Retinal pigment epithelial cell (primary cell): ENCODE measurements at regions not wholly inside any gene's neighbourhood (a gene's known extent, or its start where the extent isn't known, plus 50 kb on each side); places are given as distances from the start of the nearest gene placed in this dataset.

Source experiments
- DNase-seq: peaks from one replicate; pipeline ENCODE4 v3.0.0-alpha.2; 2010; ENCODE audit warnings: low read depth
- H3K4me3 ChIP-seq: 2 replicates; pipeline ENCODE4 v1.5.1; 2011; ENCODE audit warnings: mild to moderate bottlenecking, low read length, control low read depth, moderate library complexity
- TF ChIP-seq, protein P1 (sequence below): conservative IDR thresholded peaks from 2 replicates; pipeline ENCODE4 v1.5.1; 2011; ENCODE audit warnings: low read depth, low read length, control low read depth, inconsistent platforms

DNA sequence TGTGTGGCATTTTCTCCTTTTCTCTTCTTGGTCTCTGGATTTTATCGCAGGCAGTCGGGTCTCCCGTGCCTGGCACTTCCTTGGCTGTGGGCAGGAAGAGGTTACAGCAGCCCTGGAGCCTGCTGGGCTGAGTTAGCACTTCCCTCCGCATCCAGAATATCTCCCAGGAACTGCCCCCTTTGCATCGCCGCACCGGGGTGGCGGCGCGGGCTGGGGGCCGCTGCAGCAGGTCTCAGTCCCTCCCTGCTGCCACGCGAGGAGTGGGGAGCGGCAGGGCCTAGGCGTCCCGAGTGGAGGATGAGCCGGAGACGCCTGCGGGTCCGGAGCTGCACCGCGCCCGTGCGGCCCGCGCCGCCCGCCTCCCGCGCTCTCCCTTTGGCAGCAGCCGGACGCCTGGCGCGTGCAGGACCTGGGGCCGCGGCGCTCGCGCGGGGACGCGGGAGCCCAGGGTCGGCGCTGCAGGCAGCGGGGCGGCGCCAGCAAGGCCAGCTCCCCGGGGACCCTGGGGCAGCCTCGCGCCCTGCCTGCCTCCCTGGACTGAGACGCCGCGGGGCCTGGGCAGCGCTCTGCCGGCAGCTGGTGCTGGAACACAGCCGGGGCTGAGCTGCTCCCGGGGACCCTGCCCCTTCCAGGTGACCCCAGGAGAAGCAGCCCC, 192.8 kb downstream of the PRDM2 start:
- TF ChIP-seq, protein P1, sequence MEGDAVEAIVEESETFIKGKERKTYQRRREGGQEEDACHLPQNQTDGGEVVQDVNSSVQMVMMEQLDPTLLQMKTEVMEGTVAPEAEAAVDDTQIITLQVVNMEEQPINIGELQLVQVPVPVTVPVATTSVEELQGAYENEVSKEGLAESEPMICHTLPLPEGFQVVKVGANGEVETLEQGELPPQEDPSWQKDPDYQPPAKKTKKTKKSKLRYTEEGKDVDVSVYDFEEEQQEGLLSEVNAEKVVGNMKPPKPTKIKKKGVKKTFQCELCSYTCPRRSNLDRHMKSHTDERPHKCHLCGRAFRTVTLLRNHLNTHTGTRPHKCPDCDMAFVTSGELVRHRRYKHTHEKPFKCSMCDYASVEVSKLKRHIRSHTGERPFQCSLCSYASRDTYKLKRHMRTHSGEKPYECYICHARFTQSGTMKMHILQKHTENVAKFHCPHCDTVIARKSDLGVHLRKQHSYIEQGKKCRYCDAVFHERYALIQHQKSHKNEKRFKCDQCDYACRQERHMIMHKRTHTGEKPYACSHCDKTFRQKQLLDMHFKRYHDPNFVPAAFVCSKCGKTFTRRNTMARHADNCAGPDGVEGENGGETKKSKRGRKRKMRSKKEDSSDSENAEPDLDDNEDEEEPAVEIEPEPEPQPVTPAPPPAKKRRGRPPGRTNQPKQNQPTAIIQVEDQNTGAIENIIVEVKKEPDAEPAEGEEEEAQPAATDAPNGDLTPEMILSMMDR = no peak
- H3K4me3 ChIP-seq = peak overlapping the region; percentile 33
- DNase-seq = no peak

DNA sequence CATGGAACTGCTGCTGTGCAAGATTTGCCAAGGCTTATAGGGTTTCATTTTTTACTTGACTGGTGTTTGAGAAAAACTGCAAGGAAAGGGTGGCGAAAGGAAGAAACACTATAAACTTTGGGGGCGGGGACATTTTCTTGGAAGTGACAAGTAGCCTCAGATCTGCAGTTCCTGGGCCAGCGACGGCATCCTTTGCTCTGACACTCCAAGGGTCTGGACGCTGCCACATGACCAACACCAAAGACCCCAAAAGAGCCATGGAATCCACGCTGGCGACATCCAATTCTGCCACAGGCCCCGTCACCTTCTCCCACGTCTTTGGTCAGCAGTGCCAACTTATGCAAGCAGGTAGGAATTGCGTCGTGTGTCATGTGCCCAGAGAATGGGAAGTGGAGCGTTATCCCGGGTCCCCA, 193.4 kb downstream of the PRDM2 start:
- no peak for DNase-seq
- TF ChIP-seq, protein P1 = no peak
- H3K4me3 ChIP-seq = no peak overlapping the region

DNA sequence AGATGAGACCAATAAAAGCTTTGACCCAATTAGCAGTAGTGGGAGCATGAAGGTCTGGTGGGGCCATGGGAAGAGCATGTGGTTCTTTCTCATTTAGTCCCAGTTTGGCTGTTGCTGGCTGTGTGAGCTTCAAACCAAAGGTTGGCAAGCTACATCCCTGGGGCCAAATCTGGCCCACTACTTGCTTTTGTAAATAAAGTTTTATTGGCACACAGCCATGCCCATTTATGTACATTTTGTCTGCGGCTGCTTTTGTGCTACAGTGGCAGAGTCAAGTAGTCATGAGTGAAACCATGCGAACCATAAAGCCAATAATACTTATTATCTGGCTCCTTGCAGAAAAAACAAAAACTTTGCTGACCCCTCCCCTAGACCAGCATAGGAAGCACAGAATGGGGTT, 196.9 kb downstream of the PRDM2 start:
- TF ChIP-seq, protein P1 = no peak
- no peak overlapping the region for H3K4me3 ChIP-seq
- no peak for DNase-seq

DNA sequence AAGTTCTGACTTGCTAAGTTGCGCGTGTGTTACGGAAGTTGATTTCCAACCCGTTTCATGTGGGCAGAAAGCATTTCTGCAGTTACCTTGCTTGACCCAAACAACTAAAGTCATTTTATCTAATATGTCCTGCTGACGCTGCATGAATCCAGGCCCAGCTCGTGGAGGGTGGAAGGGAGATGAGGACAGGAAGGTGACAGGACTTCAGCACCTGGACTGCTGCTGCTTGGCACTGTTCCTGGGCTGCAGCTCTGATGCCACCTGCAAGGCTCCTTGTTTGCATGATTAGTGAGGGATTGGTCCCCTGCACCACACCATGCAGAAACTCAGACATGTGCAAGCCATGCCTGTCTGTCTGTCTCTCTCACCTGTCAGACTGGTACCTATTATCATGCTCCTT, 198.4 kb downstream of the PRDM2 start:
- TF ChIP-seq, protein P1 = no peak
- no peak for DNase-seq
- no peak overlapping the region for H3K4me3 ChIP-seq

DNA sequence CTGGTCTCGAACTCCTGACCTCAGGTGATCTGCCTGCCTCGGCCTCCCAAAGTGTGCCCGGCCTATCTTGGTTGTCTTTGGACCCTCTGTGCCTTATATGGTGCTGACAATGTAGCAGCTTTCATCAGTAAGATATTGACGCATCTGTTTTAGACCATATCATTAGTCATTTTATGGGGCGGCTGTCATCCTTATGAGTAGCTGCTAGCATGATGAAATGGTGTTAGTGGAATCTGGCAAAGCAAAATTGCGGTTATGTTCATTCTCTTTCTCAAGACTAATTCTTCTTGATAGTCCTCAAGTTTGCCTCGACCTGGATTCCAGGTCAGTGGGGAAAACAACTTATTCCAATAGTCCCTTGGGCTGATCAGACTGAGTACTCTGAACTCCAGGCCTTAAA, 199.9 kb downstream of the PRDM2 start:
- TF ChIP-seq, protein P1 = no peak
- DNase-seq = no peak
- no peak overlapping the region for H3K4me3 ChIP-seq

GRCh38 chr1:13900583-13900982, 200.6 kb downstream of the PRDM2 start:
- TF ChIP-seq, protein P1 = no peak
- no peak overlapping the region for H3K4me3 ChIP-seq
- DNase-seq = no peak

DNA sequence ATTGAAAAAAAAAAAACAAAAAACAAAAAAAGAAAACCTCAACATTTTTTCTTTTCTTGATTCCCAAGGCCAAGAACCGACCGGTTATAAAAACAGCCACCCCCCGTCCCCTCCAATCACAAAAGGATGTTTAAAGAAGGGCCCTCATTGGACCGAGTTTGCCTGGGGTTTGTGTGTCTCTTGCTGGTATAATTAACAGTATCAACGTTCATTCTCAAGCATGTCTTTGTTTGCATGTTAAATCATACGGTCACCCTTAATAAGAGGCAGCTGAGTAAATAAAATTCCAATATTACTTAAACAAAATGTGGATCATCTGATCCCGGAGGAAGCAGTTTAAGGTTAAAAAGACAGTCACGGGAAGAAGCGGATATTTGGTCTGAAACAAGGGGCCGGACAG, 201.1 kb downstream of the PRDM2 start:
- no peak for DNase-seq
- H3K4me3 ChIP-seq = no peak overlapping the region
- TF ChIP-seq, protein P1 = no peak
